HepG2 (cell line): ENCODE measurements at regions not wholly inside any gene's neighbourhood (a gene's known extent, or its start where the extent isn't known, plus 50 kb on each side); places are given as distances from the start of the nearest gene placed in this dataset.

Experiments
- ATAC-seq: fragments of 200-7000 bp; cut with Tn5 transposase; 3 replicates; pipeline ENCODE4 v1.9.1; 2020; ENCODE audit warnings: mild to moderate bottlenecking, moderate library complexity
- BruUV-seq: library from RNA; stranded (reverse); fragments of 400-500 nt; replicated peaks from 2 replicates; lab custom pipeline; 2021; lab: Mats Ljungman, UMichigan
- CTCF ChIA-PET: fragments of 300-600 bp; formaldehyde crosslinking; extraction: SDS; loops from one replicate; lab custom pipeline; 2021; ENCODE audit warnings: low total read pairs, inconsistent platforms, low intra/inter-chr PET ratio; lab: Yijun Ruan, JAX
- POLR2A ChIA-PET: fragments of 350-600 bp; sonication (Branson Sonifier 250); formaldehyde crosslinking; loops from one replicate; lab custom pipeline; 2020; ENCODE audit warnings: antibody characterized with exemption, inconsistent platforms; lab: Yijun Ruan, JAX
- DNase-seq: peaks from one replicate; pipeline ENCODE4 v3.0.0-alpha.2; 2015; ENCODE audit warnings: low spot score
- FAIRE-seq: peaks from 3 replicates; lab custom pipeline; 2011; peaks lifted over from hg19 to GRCh38; lab: Jason Lieb, UNC
- H2AFZ ChIP-seq: one replicate; pipeline ENCODE4 v1.6.1; 2011; ENCODE audit warnings: low read length, inconsistent platforms
- H3K27ac ChIP-seq: fragments of 300-600 bp; 3 replicates; pipeline ENCODE4 v1.8.0; 2011; ENCODE audit warnings: mixed run types, mild to moderate bottlenecking, mixed read lengths, low read length, inconsistent platforms; ENCODE audit not compliant: insufficient read depth; ENCODE audit errors: extremely low read length
- H3K27me3 ChIP-seq, 2 experiments: fragments of 200-600 bp in 1 of 2; 2 replicates in 1 of 2; 3 replicates in 1 of 2; pipeline versions ENCODE4 v1.6.0 to v1.8.0; 2011; ENCODE audit warnings: low read length in 2 of 2, mild to moderate bottlenecking in 2 of 2, moderate library complexity in 2 of 2, inconsistent platforms in 1 of 2; ENCODE audit not compliant: insufficient read depth in 2 of 2, control insufficient read depth in 1 of 2
- H3K36me3 ChIP-seq, 2 experiments: fragments of 200-600 bp in 1 of 2; replicated peaks in 1 of 2; 2 replicates in 1 of 2; 3 replicates in 1 of 2; pipeline versions ENCODE4 v1.5.1 to v1.8.0; 2011; ENCODE audit warnings: low read length in 2 of 2, inconsistent platforms in 1 of 2; ENCODE audit not compliant: insufficient read depth in 2 of 2, control insufficient read depth in 1 of 2
- H3K4me1 ChIP-seq: 2 replicates; pipeline ENCODE4 v1.5.1; 2012; ENCODE audit warnings: low read length, inconsistent platforms; ENCODE audit not compliant: insufficient read depth
- H3K4me2 ChIP-seq: 2 replicates; pipeline ENCODE4 v1.6.0; 2011; ENCODE audit warnings: low read depth, low read length, inconsistent platforms
- H3K4me3 ChIP-seq, 3 experiments: fragments of 200-600 bp in 1 of 3; sonication (generic), shearing (Covaris generic) in 1 of 3; replicated peaks in 1 of 3; 2 replicates each; pipeline ENCODE4 v1.5.1; 2011 to 2016; ENCODE audit warnings: low read length in 3 of 3, inconsistent platforms in 2 of 3, low read depth in 2 of 3, mild to moderate bottlenecking in 2 of 3, control low read depth in 1 of 3, mixed read lengths in 1 of 3; ENCODE audit not compliant: insufficient read depth in 1 of 3
- H3K79me2 ChIP-seq: one replicate; pipeline ENCODE4 v1.6.1; 2011; ENCODE audit warnings: low read length, inconsistent platforms; ENCODE audit not compliant: insufficient read depth
- H3K9ac ChIP-seq: 2 replicates; pipeline ENCODE4 v1.6.0; 2011; ENCODE audit warnings: mild to moderate bottlenecking, low read depth, low read length, inconsistent platforms; ENCODE audit not compliant: insufficient read depth
- H3K9me3 ChIP-seq: 2 replicates; pipeline ENCODE4 v1.5.1; 2012; ENCODE audit warnings: mild to moderate bottlenecking, low read length
- H4K20me1 ChIP-seq: 2 replicates; pipeline ENCODE4 v1.6.0; 2011; ENCODE audit warnings: inconsistent platforms, mild to moderate bottlenecking, low read length, moderate library complexity; ENCODE audit not compliant: insufficient read depth
- ATF7-NPFF ChIP-seq: sonication (generic); formaldehyde crosslinking; IDR thresholded peaks from 2 replicates; pipeline ENCODE4 v1.8.1; 2023; ENCODE audit warnings: mild to moderate bottlenecking, low read depth, missing genetic modification reagents, moderate library complexity
- BORCS8-MEF2B ChIP-seq: sonication (generic); formaldehyde crosslinking; IDR thresholded peaks from 2 replicates; pipeline ENCODE4 v1.8.0; 2022; ENCODE audit warnings: mild to moderate bottlenecking, missing genetic modification reagents
- EEA1 ChIP-seq: sonication (generic); formaldehyde crosslinking; IDR thresholded peaks from 2 replicates; pipeline ENCODE4 v1.5.1; 2020; ENCODE audit warnings: mild to moderate bottlenecking, missing genetic modification reagents, borderline replicate concordance
- ETS1 ChIP-seq: sonication (generic); formaldehyde crosslinking; IDR thresholded peaks from 2 replicates; pipeline ENCODE4 v1.4.0; 2020; ENCODE audit warnings: missing genetic modification reagents
- FOSL2 ChIP-seq: sonication (generic); formaldehyde crosslinking; IDR thresholded peaks from 2 replicates; pipeline ENCODE4 v1.4.0; 2020; ENCODE audit warnings: missing genetic modification reagents
- HMG20A ChIP-seq: IDR thresholded peaks from 2 replicates; pipeline ENCODE4 v1.6.1; 2016; ENCODE audit warnings: borderline replicate concordance
- HMGA1 ChIP-seq: sonication (generic); formaldehyde crosslinking; conservative IDR thresholded peaks from 2 replicates; pipeline ENCODE4 v1.4.0; 2020; ENCODE audit warnings: missing genetic modification reagents
- ISL2 ChIP-seq: sonication (generic); formaldehyde crosslinking; IDR thresholded peaks from 2 replicates; pipeline ENCODE4 v1.5.0; 2020; ENCODE audit warnings: missing genetic modification reagents
- MAZ ChIP-seq, 2 experiments: sonication (generic) in 1 of 2; formaldehyde crosslinking in 1 of 2; IDR thresholded peaks; 2 replicates each; pipeline versions ENCODE4 v1.5.0 to v1.6.1; 2012 to 2020; ENCODE audit warnings: low read depth in 2 of 2, mild to moderate bottlenecking in 2 of 2, borderline replicate concordance in 1 of 2, improper control_type of control experiment in 1 of 2, low read length in 1 of 2, missing genetic modification reagents in 1 of 2, moderate library complexity in 1 of 2
- MTA3 ChIP-seq: sonication (generic); formaldehyde crosslinking; IDR thresholded peaks from 2 replicates; pipeline ENCODE4 v1.4.0; 2020; ENCODE audit warnings: missing genetic modification reagents
- MYNN ChIP-seq: sonication (generic); formaldehyde crosslinking; IDR thresholded peaks from 2 replicates; pipeline ENCODE4 v1.4.0; 2020; ENCODE audit warnings: mild to moderate bottlenecking, low read depth, missing genetic modification reagents
- RXRB ChIP-seq: IDR thresholded peaks from 2 replicates; pipeline ENCODE4 v1.6.1; 2016; ENCODE audit warnings: borderline replicate concordance, missing genetic modification reagents, missing compliant biosample characterization
- SRF ChIP-seq: IDR thresholded peaks from 2 replicates; pipeline ENCODE4 v1.6.1; 2011; ENCODE audit warnings: mild to moderate bottlenecking, low read depth, low read length, moderate library complexity
- XBP1 ChIP-seq: sonication (generic); formaldehyde crosslinking; IDR thresholded peaks from 2 replicates; pipeline ENCODE4 v1.5.0; 2020; ENCODE audit warnings: missing genetic modification reagents
- ZNF567 ChIP-seq: sonication (generic); formaldehyde crosslinking; IDR thresholded peaks from 2 replicates; pipeline ENCODE4 v1.8.1; 2023; ENCODE audit warnings: mild to moderate bottlenecking, missing genetic modification reagents, borderline replicate concordance
- ZNF766 ChIP-seq: sonication (generic); formaldehyde crosslinking; IDR thresholded peaks from 2 replicates; pipeline ENCODE4 v1.5.0; 2020; ENCODE audit warnings: missing genetic modification reagents, borderline replicate concordance
- ZNF782 ChIP-seq: sonication (generic); formaldehyde crosslinking; IDR thresholded peaks from 2 replicates; pipeline ENCODE4 v1.4.0; 2020; ENCODE audit warnings: missing genetic modification reagents, mild to moderate bottlenecking, borderline replicate concordance
- WGBS: methylation state at CpG from one replicate; pipeline ENCODE4 v1.1.6; 2017; ENCODE audit warnings: low lambda C conversion rate; 5-methylcytosine and 5-hydroxymethylcytosine counted together
- in situ Hi-C: cut with HindIII; loops from 2 replicates; pipeline ENCODE4 v1.10.0; 2017; ENCODE audit warnings: low pct_unique_long_range_greater_than_20kb; ENCODE audit not compliant: extremely low pct_ligation_motif_present
- intact Hi-C: fragments of 100-400 bp; cut with micrococcal nuclease; formaldehyde crosslinking; loops from one replicate; pipeline ENCODE4 v1.10.0; 2022; ENCODE audit not compliant: unreplicated experiment

GRCh38 chr2:8344144-8345097, 337.4 kb upstream of the ID2 start:
- ATAC-seq, result no peak
- H3K4me3 ChIP-seq, result no peak overlapping the region
- H3K79me2 ChIP-seq, result no peaks in the 10 kb centered on the region
- H2AFZ ChIP-seq, result no peak overlapping the region
- WGBS, result 67% methylated on average over 10 of the region's 10 CpGs
- H3K27ac ChIP-seq, result no peak overlapping the region
- no TSS peak for BruUV-seq
- no peak for DNase-seq
- FAIRE-seq, result no peak
- peaks cover 8% of the 10 kb centered on the region; the same call in 1 of the 2 replicates for H3K4me1 ChIP-seq
- POLR2A ChIA-PET, result no interaction called here
- no peak overlapping the region for H3K9ac ChIP-seq
- intact Hi-C loops, result no loop called here
- CTCF ChIA-PET, result no interaction called here
- H3K36me3 ChIP-seq, result no peaks in the 10 kb centered on the region
- in situ Hi-C loops, result no loop called here
- no peaks in the 10 kb centered on the region for H3K9me3 ChIP-seq
- TF ChIP-seq HMGA1, result no peak
- TF ChIP-seq SRF, result no peak
- TF ChIP-seq FOSL2 (CRISPR knock-in tag), result no peak
- no peak for TF ChIP-seq BORCS8-MEF2B (CRISPR knock-in tag)
- TF ChIP-seq ISL2 (CRISPR knock-in tag), result no peak
- TF ChIP-seq RXRB (CRISPR knock-in tag), result no peak
- TF ChIP-seq XBP1 (CRISPR knock-in tag), result no peak
- TF ChIP-seq MYNN (CRISPR knock-in tag), result no peak
- no peak for TF ChIP-seq MAZ (IDR thresholded peaks at IDR 0.05; ENCODE audit: borderline replicate concordance, low read depth, low read length)
- TF ChIP-seq MAZ (CRISPR knock-in tag; IDR thresholded peaks at IDR 0.05; ENCODE audit: low read depth), result no peak
- no peak for TF ChIP-seq HMG20A
- TF ChIP-seq ETS1 (CRISPR knock-in tag), result no peak
- no peak for TF ChIP-seq ZNF766 (CRISPR knock-in tag)
- no peak for TF ChIP-seq ATF7-NPFF (CRISPR knock-in tag)
- no peak for TF ChIP-seq MTA3 (CRISPR knock-in tag)
- no peak for TF ChIP-seq ZNF567 (CRISPR knock-in tag)
- no peak for TF ChIP-seq EEA1 (CRISPR knock-in tag)
- TF ChIP-seq ZNF782 (CRISPR knock-in tag), result no peak
- TF ChIP-seq, all 625 proteins: peak for 0
- no peaks in the 10 kb centered on the region for H4K20me1 ChIP-seq
- peaks cover 0 to 13% of the 10 kb centered on the region in 2 experiments; a peak in 1 of 5 replicates for H3K27me3 ChIP-seq
- H3K4me2 ChIP-seq, result no peak overlapping the region
